HG02938 (cell line): ENCODE measurements at regions not wholly inside any gene's neighbourhood (a gene's known extent, or its start where the extent isn't known, plus 50 kb on each side); places are given as distances from the start of the nearest gene placed in this dataset.

Experiments
- ATAC-seq: cut with Tn5 transposase; IDR thresholded peaks from one replicate; pipeline ENCODE4 v1.9.1; 2021; ENCODE audit warnings: mild to moderate bottlenecking, moderate library complexity; ENCODE audit not compliant: unreplicated experiment

GRCh38 chr12:89901906-89902642 lies 193.4 kb upstream of the ATP2B1 start:
- ATAC-seq, result no peak

GRCh38 chr12:89901319-89901718 lies 192.7 kb upstream of the ATP2B1 start:
- no peak for ATAC-seq

GRCh38 chr12:89899651-89900050 lies 191.0 kb upstream of the ATP2B1 start:
- ATAC-seq, result no peak

- ATAC-seq, result no peak
These were observed 187.0 kb upstream of the ATP2B1 start for GRCh38 chr12:89895591-89895990.

GRCh38 chr12:89895101-89895500 lies 186.5 kb upstream of the ATP2B1 start:
- ATAC-seq, result no peak

GRCh38 chr12:89893972-89894706 lies 185.5 kb upstream of the ATP2B1 start:
- ATAC-seq, result no peak

- ATAC-seq, result no peak
These were observed 183.8 kb upstream of the ATP2B1 start for GRCh38 chr12:89892436-89892835.

GRCh38 chr12:89891933-89892332 lies 183.3 kb upstream of the ATP2B1 start:
- no peak for ATAC-seq

GRCh38 chr12:89890161-89890560 lies 181.5 kb upstream of the ATP2B1 start:
- ATAC-seq, result no peak

GRCh38 chr12:89889062-89889461 lies 180.4 kb upstream of the ATP2B1 start:
- no peak for ATAC-seq

GRCh38 chr12:89884952-89885351 lies 176.3 kb upstream of the ATP2B1 start:
- no peak for ATAC-seq

- ATAC-seq, result no peak
These were observed 175.8 kb upstream of the ATP2B1 start for GRCh38 chr12:89884416-89884898.

- no peak for ATAC-seq
These were observed 175.2 kb upstream of the ATP2B1 start for GRCh38 chr12:89883630-89884389.

GRCh38 chr12:89882792-89883191 lies 174.2 kb upstream of the ATP2B1 start:
- no peak for ATAC-seq

GRCh38 chr12:89882050-89882449 lies 173.4 kb upstream of the ATP2B1 start:
- peak; percentile 51 for ATAC-seq

GRCh38 chr12:89880690-89881350 lies 172.2 kb upstream of the ATP2B1 start:
- ATAC-seq, result peak; percentile 95

- ATAC-seq, result no peak
These were observed 171.1 kb upstream of the ATP2B1 start for GRCh38 chr12:89879766-89880165.

GRCh38 chr12:89878950-89879349 lies 170.3 kb upstream of the ATP2B1 start:
- no peak for ATAC-seq

- ATAC-seq, result no peak
These were observed 169.7 kb upstream of the ATP2B1 start for GRCh38 chr12:89878327-89878726.

- no peak for ATAC-seq
These were observed 169.0 kb upstream of the ATP2B1 start for GRCh38 chr12:89877671-89878070.

GRCh38 chr12:89877136-89877535 lies 168.5 kb upstream of the ATP2B1 start:
- no peak for ATAC-seq
